Activated CD4-positive, alpha-beta T cell treated with anti-CD3 and anti-CD28 coated beads, Interleukin-2, amount 10 ng/mL, durations not matched to agents 7 days and 5 days (primary cell): ENCODE measurements at regions not wholly inside any gene's neighbourhood (a gene's known extent, or its start where the extent isn't known, plus 50 kb on each side); places are given as distances from the start of the nearest gene placed in this dataset.
"Not testable (repeated sequence)": the region's sequence is repeated elsewhere in the genome, so short reads cannot be mapped to it uniquely, and the experiment has no call there.

ENCODE experiments used
- CTCF ChIA-PET: fragments of 350-600 bp; sonication (Branson Sonifier 250); formaldehyde crosslinking; loops from one replicate; lab custom pipeline; 2021; ENCODE audit warnings: antibody characterized with exemption; lab: Charles Lee
- POLR2A ChIA-PET: fragments of 350-600 bp; sonication (Branson Sonifier 250); formaldehyde crosslinking; loops from one replicate; lab custom pipeline; 2021; ENCODE audit warnings: antibody characterized with exemption; lab: Charles Lee
- DNase-seq: peaks from one replicate; pipeline ENCODE4 v3.0.0-alpha.2; 2020
- H3K27ac Mint-ChIP-seq: one replicate; pipeline ENCODE4 v1.8.0; 2021; ENCODE audit warnings: mild to moderate bottlenecking, moderate library complexity, mixed read lengths
- H3K27me3 Mint-ChIP-seq: one replicate; pipeline ENCODE4 v1.8.0; 2021; ENCODE audit warnings: mixed read lengths
- H3K36me3 Mint-ChIP-seq: one replicate; pipeline ENCODE4 v1.8.0; 2021; ENCODE audit warnings: low read depth, mixed read lengths
- H3K4me1 Mint-ChIP-seq: one replicate; pipeline ENCODE4 v1.8.0; 2021; ENCODE audit warnings: mixed read lengths
- H3K4me3 Mint-ChIP-seq: one replicate; pipeline ENCODE4 v1.8.0; 2021; ENCODE audit warnings: mild to moderate bottlenecking, moderate library complexity, mixed read lengths
- H3K9me3 Mint-ChIP-seq: one replicate; pipeline ENCODE4 v1.8.0; 2021; ENCODE audit warnings: mixed read lengths

DNA sequence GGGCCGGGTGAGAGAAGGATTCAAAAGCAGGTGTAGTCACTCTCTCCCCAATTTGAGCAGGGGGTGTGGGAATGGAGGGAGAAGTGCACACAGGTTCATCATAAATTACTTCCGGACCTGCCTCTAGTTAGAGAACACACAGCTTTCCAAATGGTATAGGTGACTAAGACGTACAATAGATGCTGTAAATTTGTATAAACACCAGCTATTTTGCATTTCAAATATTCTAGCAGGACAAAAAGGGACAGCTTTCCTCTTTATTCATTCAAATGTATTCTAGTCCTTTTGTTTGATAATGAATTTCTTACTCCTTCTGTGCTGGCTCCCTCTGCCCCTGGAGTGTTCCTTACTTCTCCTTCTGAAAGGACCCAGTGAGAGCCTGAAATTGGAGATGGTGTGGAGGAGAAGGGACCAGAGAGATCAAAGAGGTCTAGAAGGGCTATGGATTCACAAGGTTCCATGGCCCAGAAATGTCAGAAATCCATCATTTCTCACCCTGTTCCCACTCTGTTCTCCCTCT, 53.2 kb upstream of the SH3BP4 start:
- Mint-ChIP-seq H3K27me3 (no peaks in the 10 kb centered on the region), H3K4me3 (no peak overlapping the region), H3K36me3 (no peaks in the 10 kb centered on the region), H3K4me1 (no peaks in the 10 kb centered on the region), H3K27ac (no peak overlapping the region), H3K9me3 (no peaks in the 10 kb centered on the region)
- CTCF ChIA-PET: no interaction called here
- POLR2A ChIA-PET: no interaction called here
- no peak for DNase-seq

DNA sequence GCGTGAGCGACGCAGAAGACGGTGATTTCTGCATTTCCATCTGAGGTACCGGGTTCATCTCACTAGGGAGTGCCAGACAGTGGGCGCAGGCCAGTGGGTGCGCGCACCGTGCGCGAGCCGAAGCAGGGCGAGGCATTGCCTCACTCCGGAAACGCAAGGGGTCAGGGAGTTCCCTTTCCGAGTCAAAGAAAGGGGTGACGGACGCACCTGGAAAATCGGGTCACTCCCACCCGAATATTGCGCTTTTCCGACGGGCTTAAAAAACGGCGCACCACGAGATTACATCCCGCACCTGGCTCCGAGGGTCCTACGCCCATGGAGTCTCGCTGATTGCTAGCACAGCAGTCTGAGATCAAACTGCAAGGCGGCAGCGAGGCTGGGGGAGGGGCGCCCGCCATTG, 63.4 kb upstream of the SH3BP4 start:
- H3K4me1 Mint-ChIP-seq, H3K36me3 Mint-ChIP-seq, CTCF ChIA-PET, DNase-seq, H3K4me3 Mint-ChIP-seq, H3K27ac Mint-ChIP-seq, H3K27me3 Mint-ChIP-seq, POLR2A ChIA-PET, H3K9me3 Mint-ChIP-seq: not testable (repeated sequence)

DNA sequence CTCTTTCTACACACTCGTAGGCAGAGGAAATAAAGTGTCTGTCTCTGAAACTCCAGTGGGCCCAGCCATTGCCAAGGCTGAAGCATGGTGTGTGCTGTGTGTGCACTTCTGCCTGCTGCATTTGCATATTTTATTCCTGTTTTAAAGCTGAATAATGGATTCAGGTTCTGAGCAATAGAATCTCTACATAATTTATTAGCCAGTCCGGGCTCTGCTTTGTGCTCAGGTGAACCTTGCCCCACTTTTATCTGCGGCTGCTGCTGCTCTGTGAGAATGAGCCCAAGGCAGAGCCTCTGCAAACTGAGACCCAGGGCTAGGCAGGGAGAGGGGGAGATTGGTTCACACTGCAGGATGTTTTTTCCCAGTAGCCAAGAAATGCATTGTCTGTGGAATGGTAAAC, 64.6 kb upstream of the SH3BP4 start:
- Mint-ChIP-seq H3K27ac (no peak overlapping the region), H3K27me3 (peaks cover 3% of the 10 kb centered on the region), H3K4me3 (no peak overlapping the region), H3K4me1 (no peaks in the 10 kb centered on the region), H3K36me3 (no peaks in the 10 kb centered on the region), H3K9me3 (no peaks in the 10 kb centered on the region)
- ChIA-PET POLR2A (no interaction called here), CTCF (no interaction called here)
- DNase-seq: no peak

DNA sequence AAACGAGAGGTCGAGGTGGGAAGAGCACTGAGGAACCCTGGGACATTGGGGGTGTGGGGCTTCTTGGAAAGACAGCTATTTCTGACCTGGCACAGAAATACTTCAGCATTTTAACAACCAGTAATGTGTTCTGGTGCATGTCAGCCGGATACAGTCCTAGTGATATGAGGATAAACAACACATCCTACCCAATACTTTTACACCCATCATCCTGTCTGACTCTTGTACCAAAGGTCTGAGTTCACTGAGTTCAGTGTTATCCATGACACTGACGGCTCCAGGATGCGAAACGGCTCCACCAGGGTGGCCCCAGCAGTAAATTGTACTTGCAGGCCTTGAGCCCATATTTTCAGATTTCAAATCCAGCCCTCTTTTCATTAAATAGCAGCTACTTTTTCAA, 65.9 kb upstream of the SH3BP4 start:
- no peak for DNase-seq
- ChIA-PET POLR2A (no interaction called here), CTCF (interaction anchor here (0.6 kb wide), 1 partner anchor 81 kb away, joined by 3 read pairs; no protein-coding TSS in a partner anchor)
- no peaks in the 10 kb centered on the region for H3K9me3 Mint-ChIP-seq
- no peaks in the 10 kb centered on the region for H3K36me3 Mint-ChIP-seq
- H3K4me3 Mint-ChIP-seq: no peak overlapping the region
- no peak overlapping the region for H3K27ac Mint-ChIP-seq
- H3K27me3 Mint-ChIP-seq: peaks cover 3% of the 10 kb centered on the region
- peaks cover 2% of the 10 kb centered on the region for H3K4me1 Mint-ChIP-seq

DNA sequence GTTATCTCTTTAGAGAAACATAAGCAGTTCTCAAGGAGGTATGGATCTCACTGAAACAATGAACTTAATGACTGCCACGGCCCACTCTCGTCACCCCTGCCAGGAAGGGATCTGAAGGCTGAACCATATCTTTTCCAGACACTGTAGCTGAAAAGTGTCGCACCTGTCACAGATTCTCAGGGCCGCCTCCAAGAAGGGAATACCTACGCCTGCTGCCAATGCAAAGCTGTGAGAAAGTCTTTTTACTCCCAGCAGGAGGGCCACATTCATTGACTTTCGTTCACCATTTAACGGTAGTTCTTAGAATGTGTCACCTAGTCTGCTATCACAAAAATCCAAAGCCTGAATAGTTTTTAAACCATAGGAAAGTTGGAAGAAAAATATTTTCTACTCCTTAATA, 66.7 kb upstream of the SH3BP4 start:
- CTCF ChIA-PET: interaction anchor here (0.7 kb wide), 1 partner anchor 970 kb away, joined by 3 read pairs; no protein-coding TSS in a partner anchor

DNA sequence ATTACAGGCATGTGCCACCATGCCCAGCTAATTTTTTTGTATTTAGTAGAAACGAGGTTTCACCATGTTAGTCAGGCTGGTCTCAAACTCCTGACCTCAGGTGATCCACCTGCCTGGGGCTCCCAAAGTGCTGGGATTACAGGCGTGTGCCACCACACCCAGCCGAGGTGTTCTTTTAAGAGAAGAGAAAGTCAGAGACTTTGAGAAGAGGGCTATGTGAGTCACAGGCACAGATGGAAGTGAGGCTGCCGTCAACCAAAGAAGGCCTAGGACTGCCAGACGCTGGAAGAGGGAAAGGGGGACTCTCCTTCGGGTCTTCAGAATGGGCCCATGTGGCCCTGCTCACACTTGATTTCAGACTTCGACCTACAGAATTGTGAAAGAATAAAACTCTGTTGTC, 67.2 kb upstream of the SH3BP4 start:
- DNase-seq: no peak
- CTCF ChIA-PET: no interaction called here
- H3K4me3 Mint-ChIP-seq: no peak overlapping the region
- no peak overlapping the region for H3K27ac Mint-ChIP-seq
- no peaks in the 10 kb centered on the region for H3K36me3 Mint-ChIP-seq
- no peaks in the 10 kb centered on the region for H3K9me3 Mint-ChIP-seq
- H3K27me3 Mint-ChIP-seq: peaks cover 3% of the 10 kb centered on the region
- peaks cover 6% of the 10 kb centered on the region for H3K4me1 Mint-ChIP-seq
- POLR2A ChIA-PET: no interaction called here

More for the DNA sequence above, 66.7 kb upstream of the SH3BP4 start:
- H3K36me3 Mint-ChIP-seq: no peaks in the 10 kb centered on the region
- no peaks in the 10 kb centered on the region for H3K9me3 Mint-ChIP-seq
- H3K27ac Mint-ChIP-seq: no peak overlapping the region
- peaks cover 3% of the 10 kb centered on the region for H3K27me3 Mint-ChIP-seq
- peaks cover 6% of the 10 kb centered on the region for H3K4me1 Mint-ChIP-seq
- POLR2A ChIA-PET: no interaction called here
- no peak overlapping the region for H3K4me3 Mint-ChIP-seq
- DNase-seq: no peak

DNA sequence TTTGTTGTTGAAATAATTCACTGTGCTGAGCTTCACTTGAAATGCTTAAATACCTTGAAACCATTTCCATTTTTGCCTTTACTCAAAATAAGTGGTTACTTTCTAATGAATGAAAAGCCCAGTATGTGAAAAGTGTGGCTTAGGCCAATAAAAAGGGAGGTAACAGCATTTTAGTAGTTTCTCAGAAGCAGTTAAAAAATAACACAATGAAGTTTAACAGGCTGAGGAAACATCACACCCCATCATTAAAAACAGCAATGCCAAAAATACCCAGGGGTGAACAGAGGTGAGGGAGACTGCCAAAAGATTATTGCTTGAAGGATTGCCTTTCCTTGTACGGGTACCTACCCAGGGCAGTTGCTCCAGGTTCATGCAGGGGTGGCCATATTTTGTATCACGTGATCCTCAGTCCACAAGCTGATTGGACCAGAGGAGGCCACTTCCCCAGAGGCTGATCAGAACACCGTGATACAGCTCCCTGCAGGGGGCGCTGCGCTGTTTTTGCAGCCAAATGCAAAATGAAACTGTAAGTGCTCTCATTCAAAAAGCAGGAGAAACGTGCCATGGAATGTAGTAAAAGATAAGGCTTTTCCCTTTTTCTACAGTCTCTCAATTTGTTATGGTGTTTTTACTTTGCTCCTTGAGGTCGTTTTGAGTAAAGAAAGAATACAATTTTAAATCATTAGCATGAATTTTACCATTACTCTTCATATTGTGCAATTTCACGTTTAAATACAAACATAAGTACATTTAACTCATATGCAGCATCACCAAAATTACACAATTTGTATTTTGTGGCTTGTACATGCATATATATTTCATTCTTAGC, 70.2 kb upstream of the SH3BP4 start:
- POLR2A ChIA-PET: no interaction called here
- CTCF ChIA-PET: no interaction called here
- Mint-ChIP-seq H3K4me1 (peaks cover 6% of the 10 kb centered on the region), H3K27me3 (peaks cover 4% of the 10 kb centered on the region), H3K9me3 (no peaks in the 10 kb centered on the region), H3K27ac (no peak overlapping the region), H3K36me3 (no peaks in the 10 kb centered on the region), H3K4me3 (no peak overlapping the region)
- peak; percentile 47 for DNase-seq

DNA sequence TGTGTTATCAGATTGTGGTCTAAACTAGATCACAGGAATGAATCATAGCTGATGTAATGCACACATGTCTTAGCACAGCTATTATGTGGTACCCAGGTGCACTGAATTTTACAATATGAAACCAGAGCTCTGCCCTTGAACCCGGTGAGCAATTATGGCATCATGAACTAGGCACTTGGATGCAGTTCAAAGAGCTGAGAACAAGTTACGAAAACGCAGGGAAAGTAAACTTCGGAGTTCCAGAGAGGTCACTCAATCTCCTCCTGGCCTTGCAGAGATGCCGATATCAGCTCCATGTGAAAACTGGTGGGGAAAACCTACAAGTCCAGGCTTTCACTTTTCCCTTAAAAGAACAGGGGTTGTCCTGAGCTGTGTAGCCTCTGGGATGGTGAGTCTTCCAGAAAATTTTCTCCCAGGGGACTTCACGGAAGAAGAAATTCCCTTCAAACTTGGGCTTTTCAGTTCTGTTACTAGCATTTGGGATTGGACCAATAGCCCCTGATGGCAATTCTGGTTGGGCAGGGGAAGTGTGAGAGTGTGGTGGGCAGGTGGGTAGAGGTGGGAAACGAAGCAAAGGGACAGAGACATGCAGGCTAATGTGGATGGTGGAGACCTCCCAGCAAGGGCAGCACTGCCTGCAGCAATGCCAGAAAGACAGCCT, 71.1 kb upstream of the SH3BP4 start:
- no peak for DNase-seq
- no peak overlapping the region for H3K4me3 Mint-ChIP-seq
- CTCF ChIA-PET: interaction anchor here (1.2 kb wide), 1 partner anchor 40 kb away, joined by 3 read pairs; no protein-coding TSS in a partner anchor
- no peaks in the 10 kb centered on the region for H3K9me3 Mint-ChIP-seq
- peaks cover 7% of the 10 kb centered on the region for H3K27me3 Mint-ChIP-seq
- H3K27ac Mint-ChIP-seq: no peak overlapping the region
- POLR2A ChIA-PET: no interaction called here
- H3K4me1 Mint-ChIP-seq: peaks cover 6% of the 10 kb centered on the region
- H3K36me3 Mint-ChIP-seq: no peaks in the 10 kb centered on the region

DNA sequence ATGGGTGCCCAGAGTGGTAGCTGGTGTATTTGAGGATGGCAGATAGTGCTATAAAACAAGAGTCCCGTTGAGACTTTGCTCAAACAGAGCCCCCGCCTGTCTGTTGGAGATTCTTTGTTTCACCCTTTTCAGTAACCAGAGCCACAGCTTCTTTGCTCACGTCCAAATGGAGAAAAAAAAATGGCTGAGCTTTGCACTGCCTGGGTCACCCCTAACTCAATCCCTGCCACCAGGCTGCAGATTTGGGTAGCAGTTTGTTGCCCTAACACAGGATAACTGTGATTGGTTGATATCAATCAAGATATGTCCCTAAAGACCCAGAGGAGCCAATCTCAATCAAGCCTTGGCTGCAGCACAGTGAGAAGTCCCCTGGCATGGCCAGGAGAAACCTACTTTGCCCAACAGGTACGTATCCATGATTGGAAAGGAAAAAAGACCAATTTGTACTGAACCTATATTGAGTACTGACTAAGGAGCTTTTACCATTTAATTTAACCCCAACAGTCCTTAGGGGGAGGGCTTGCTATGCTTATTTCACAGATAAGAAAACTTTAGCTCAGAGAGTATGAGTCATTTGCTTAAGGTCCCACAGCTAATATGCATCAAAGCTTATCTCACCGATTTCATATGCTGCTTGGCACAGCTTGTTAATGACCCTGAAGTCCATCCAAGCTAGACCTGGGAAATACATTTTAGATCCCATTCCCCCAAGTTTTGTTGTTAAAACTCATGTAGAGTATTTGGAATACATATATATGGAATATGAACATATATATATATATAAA, 72.0 kb upstream of the SH3BP4 start:
- POLR2A ChIA-PET: no interaction called here
- Mint-ChIP-seq H3K27ac (no peak overlapping the region), H3K9me3 (no peaks in the 10 kb centered on the region), H3K36me3 (no peaks in the 10 kb centered on the region), H3K4me1 (peaks cover 9% of the 10 kb centered on the region), H3K27me3 (peaks cover 7% of the 10 kb centered on the region), H3K4me3 (no peak overlapping the region)
- no peak for DNase-seq
- CTCF ChIA-PET: interaction anchor here (1.2 kb wide), 1 partner anchor 41 kb away, joined by 3 read pairs; no protein-coding TSS in a partner anchor

DNA sequence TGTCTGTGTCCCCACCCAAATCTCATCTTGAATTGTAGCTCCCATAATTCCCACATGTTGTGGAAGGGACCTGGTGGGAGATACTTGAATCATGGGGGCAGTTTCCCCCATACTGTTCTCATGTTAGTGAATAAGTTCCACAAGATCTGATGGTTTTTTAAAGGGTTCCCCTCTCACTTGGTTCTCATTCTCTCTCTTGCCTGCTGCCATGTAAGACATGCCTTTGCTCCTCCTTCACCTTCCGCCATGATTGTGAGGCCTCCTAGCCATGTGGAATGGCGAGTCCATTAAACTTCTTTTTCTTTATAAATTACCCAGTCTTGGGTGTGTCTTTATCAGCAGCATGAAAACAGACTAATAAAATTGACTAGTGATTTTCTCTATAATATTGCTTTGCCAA, 75.2 kb upstream of the SH3BP4 start:
- H3K4me1 Mint-ChIP-seq, CTCF ChIA-PET, POLR2A ChIA-PET, DNase-seq, H3K9me3 Mint-ChIP-seq, H3K36me3 Mint-ChIP-seq, H3K4me3 Mint-ChIP-seq, H3K27me3 Mint-ChIP-seq, H3K27ac Mint-ChIP-seq: not testable (repeated sequence)

DNA sequence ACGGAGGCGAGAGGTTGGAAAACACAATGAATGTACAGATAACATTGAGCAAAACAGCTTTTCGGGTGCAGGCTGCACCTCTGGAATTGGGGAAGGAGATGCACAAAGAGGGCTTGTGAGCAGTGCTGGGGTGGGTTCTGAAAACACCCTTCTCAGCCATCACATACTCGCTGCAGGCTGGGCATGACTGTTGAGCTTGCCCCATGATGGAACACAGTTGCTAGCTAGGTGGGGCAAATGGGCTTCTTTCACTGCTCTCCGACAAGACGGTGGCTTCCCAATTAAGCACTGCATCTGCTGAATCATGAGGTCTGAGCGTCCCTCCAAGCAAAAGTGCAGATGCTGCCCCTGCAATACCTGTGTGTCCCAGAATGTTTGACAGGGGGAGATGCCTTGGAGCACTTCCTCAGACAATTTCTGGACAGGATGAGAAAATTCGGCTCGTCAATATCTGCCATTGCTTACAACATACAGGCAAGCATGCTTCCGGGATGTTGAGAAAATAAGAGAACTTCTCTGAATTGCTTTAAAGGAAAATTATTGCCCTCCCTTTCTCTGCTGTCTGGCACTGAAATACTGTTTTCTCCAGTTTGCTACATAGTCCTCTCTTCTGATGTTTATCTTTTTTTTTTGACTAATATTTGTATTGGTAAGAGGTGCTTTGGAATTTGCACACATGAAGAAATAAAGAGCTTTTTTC, 77.3 kb upstream of the SH3BP4 start:
- Mint-ChIP-seq H3K27me3 (peaks cover 10% of the 10 kb centered on the region), H3K36me3 (no peaks in the 10 kb centered on the region), H3K4me1 (peaks cover 4% of the 10 kb centered on the region), H3K27ac (no peak overlapping the region), H3K9me3 (no peaks in the 10 kb centered on the region), H3K4me3 (no peak overlapping the region)
- ChIA-PET POLR2A (interaction anchor here (0.5 kb wide), 1 partner anchor 123 kb away, joined by 3 read pairs; no protein-coding TSS in a partner anchor), CTCF (no interaction called here)
- no peak for DNase-seq

DNA sequence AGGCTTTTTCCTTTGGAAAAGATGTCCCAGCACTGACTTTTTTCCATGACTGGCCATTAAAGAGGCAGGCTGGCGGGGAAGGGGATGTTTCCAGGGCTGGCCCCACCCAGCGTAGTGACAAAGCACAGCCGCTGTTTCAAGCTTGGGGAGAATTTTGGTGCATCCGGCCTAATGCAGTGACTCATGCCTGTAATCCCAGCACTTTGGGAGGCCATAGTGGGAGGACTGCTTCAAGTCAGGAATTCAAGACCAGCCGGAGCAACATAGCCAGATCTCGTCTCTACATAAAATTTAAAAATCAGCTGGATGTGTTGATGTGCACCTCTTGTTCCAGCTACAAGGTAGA, 78.0 kb upstream of the SH3BP4 start:
- Mint-ChIP-seq H3K4me3 (no peak overlapping the region), H3K27me3 (peaks cover 8% of the 10 kb centered on the region), H3K36me3 (no peaks in the 10 kb centered on the region), H3K4me1 (peaks cover 4% of the 10 kb centered on the region), H3K9me3 (no peaks in the 10 kb centered on the region), H3K27ac (no peak overlapping the region)
- no peak for DNase-seq
- POLR2A ChIA-PET: no interaction called here
- CTCF ChIA-PET: no interaction called here
